Upper lobe of left lung (tissue), 6 donors: ENCODE measurements at regions not wholly inside any gene's neighbourhood (a gene's known extent, or its start where the extent isn't known, plus 50 kb on each side); places are given as distances from the start of the nearest gene placed in this dataset.

Experiments used
- ATAC-seq, 2 donors: fragments of 200-7000 bp; cut with Tn5 transposase; one replicate each; pipeline ENCODE4 v1.9.1; 2022; ENCODE audit warnings: mild to moderate bottlenecking in 2 of 2, moderate library complexity in 2 of 2; ENCODE audit not compliant: low FRiP score in 2 of 2
- DNase-seq, 2 donors: peaks; one replicate each; pipeline ENCODE4 v3.0.0-alpha.2; 2019 to 2020
- H3K27ac ChIP-seq, 4 donors: fragments of 200-600 bp; sonication (generic); one replicate each; pipeline ENCODE4 v1.5.1; 2016 to 2019
- H3K27me3 ChIP-seq, 4 donors: fragments of 200-600 bp; sonication (generic); one replicate each; pipeline ENCODE4 v1.5.1; 2017 to 2019
- H3K36me3 ChIP-seq, 4 donors: fragments of 200-600 bp; sonication (generic); one replicate each; pipeline ENCODE4 v1.5.1; 2016 to 2019
- H3K4me1 ChIP-seq, 4 donors: fragments of 200-600 bp; sonication (generic); one replicate each; pipeline ENCODE4 v1.5.1; 2018 to 2019
- H3K4me3 ChIP-seq, 4 donors: fragments of 200-600 bp; sonication (generic); one replicate each; pipeline ENCODE4 v1.5.1; 2017 to 2019; ENCODE audit warnings: mild to moderate bottlenecking in 2 of 4, moderate library complexity in 1 of 4
- H3K9me3 ChIP-seq, 4 donors: fragments of 200-600 bp; sonication (generic); one replicate each; pipeline ENCODE4 v1.5.1; 2018 to 2019
- EP300 ChIP-seq, 4 donors: sonication (generic); formaldehyde crosslinking; IDR thresholded peaks; one replicate each; pipeline ENCODE4 v1.5.1; 2017; ENCODE audit warnings: antibody characterized with exemption in 4 of 4, control low read depth in 2 of 4
- POLR2A ChIP-seq, 4 donors: fragments of 450-650 bp; IDR thresholded peaks; one replicate each; pipeline ENCODE4 v1.5.1; 2016 to 2017; ENCODE audit warnings: antibody characterized with exemption in 4 of 4, mild to moderate bottlenecking in 2 of 4
- POLR2AphosphoS5 ChIP-seq, 2 donors: sonication (generic); formaldehyde crosslinking; IDR thresholded peaks; one replicate each; pipeline ENCODE4 v1.5.1; 2017; ENCODE audit warnings: antibody characterized with exemption in 2 of 2
- WGBS, 2 donors: methylation state at CpG; one replicate each; pipeline ENCODE4 v1.1.5; 2017 to 2018; 5-methylcytosine and 5-hydroxymethylcytosine counted together
- TF ChIP-seq, protein P1 (sequence below), 6 experiments: fragments of 450-650 bp in 4 of 6; fragments of 200-600 bp in 2 of 6; sonication (generic) in 2 of 6; IDR thresholded peaks; one replicate each; pipeline ENCODE4 v1.5.1; 2016 to 2019; ENCODE audit warnings: antibody characterized with exemption in 6 of 6
- donor health status: DM: no; HTN: no; CAD: no; lungs with moderate emphysema.
- donor health status: DM: no; HTN: yes; CAD: no; lungs with severe emphysema.

DNA sequence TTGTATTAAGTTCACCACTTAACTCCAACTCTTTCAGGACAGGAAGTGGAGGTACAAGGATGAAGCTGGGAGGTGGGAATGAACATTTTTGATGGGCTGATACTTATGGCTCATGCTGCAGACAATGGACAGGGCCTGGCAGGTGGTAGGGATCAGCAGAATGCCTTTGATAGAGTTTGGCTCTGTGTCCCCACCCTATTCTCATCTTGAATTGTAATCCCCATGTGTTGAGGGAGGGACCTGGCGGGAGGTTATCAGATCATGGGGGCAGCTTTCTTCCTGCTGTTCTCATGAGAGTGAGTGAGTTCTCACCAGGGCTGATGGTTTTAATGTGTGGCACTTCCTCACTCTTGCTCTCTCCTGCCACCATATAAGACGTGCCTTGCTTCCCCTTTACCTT, 87.3 kb upstream of the PRLR start:
- TF ChIP-seq POLR2AphosphoS5 (IDR thresholded peaks at IDR 0.05) (no peak), EP300 (IDR thresholded peaks at IDR 0.05) (no peak)
- H3K36me3 ChIP-seq, result no peaks in the 10 kb centered on the region
- no peak overlapping the region for H3K27ac ChIP-seq
- DNase-seq, result no peak
- no peaks in the 10 kb centered on the region for H3K4me1 ChIP-seq
- no peaks in the 10 kb centered on the region for H3K27me3 ChIP-seq
- no peak for ATAC-seq
- no peaks in the 10 kb centered on the region for H3K9me3 ChIP-seq
- WGBS, 2 donors, result 82 to 94% methylated on average over 2 of the region's 2 CpGs
- no peak overlapping the region for H3K4me3 ChIP-seq

DNA sequence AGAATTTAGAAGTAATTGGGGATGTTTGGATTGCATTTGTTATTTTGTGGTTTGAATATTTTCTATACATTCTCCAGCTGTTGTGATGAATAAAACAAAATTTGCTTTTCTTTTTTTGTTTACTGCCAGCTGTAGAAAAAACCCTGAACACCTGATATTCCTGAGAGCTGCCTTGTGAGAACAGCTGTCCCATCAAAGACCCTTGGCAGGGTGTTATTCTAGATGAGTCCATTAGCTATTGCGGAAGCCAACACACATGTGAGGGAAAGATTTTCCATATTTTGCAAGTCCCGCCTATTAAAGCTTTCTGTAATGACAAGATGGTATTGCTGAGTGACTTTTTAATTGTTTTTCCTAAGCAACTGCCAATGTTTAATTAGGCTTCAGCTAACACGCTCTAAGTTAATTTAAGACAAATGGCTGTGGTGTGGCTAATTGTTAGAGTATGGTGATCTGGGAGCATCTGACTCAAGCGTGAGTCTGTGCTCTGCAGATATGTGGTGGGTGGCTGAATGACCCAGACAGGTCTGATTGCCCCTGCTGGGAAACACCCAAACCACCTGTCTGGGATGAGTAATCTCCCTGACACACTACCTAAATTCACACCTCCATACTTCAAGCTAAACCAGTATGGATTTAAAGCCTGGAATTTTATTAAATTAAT, 86.5 kb upstream of the PRLR start:
- H3K4me3 ChIP-seq, result no peak overlapping the region
- H3K27ac ChIP-seq, result no peak overlapping the region
- H3K27me3 ChIP-seq, result no peaks in the 10 kb centered on the region
- H3K36me3 ChIP-seq, result no peaks in the 10 kb centered on the region
- DNase-seq (no peak), ATAC-seq (no peak)
- H3K9me3 ChIP-seq, result no peaks in the 10 kb centered on the region
- H3K4me1 ChIP-seq, result no peaks in the 10 kb centered on the region
- WGBS, 2 donors, result 93 to 94% methylated on average over 4 of the region's 4 CpGs
- TF ChIP-seq, protein P1, sequence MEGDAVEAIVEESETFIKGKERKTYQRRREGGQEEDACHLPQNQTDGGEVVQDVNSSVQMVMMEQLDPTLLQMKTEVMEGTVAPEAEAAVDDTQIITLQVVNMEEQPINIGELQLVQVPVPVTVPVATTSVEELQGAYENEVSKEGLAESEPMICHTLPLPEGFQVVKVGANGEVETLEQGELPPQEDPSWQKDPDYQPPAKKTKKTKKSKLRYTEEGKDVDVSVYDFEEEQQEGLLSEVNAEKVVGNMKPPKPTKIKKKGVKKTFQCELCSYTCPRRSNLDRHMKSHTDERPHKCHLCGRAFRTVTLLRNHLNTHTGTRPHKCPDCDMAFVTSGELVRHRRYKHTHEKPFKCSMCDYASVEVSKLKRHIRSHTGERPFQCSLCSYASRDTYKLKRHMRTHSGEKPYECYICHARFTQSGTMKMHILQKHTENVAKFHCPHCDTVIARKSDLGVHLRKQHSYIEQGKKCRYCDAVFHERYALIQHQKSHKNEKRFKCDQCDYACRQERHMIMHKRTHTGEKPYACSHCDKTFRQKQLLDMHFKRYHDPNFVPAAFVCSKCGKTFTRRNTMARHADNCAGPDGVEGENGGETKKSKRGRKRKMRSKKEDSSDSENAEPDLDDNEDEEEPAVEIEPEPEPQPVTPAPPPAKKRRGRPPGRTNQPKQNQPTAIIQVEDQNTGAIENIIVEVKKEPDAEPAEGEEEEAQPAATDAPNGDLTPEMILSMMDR (IDR thresholded peaks at IDR 0.05), result no peak
- no peak for TF ChIP-seq POLR2AphosphoS5 (IDR thresholded peaks at IDR 0.05)
- no peak for TF ChIP-seq EP300 (IDR thresholded peaks at IDR 0.05)
- TF ChIP-seq POLR2A (IDR thresholded peaks at IDR 0.05), result no peak

DNA sequence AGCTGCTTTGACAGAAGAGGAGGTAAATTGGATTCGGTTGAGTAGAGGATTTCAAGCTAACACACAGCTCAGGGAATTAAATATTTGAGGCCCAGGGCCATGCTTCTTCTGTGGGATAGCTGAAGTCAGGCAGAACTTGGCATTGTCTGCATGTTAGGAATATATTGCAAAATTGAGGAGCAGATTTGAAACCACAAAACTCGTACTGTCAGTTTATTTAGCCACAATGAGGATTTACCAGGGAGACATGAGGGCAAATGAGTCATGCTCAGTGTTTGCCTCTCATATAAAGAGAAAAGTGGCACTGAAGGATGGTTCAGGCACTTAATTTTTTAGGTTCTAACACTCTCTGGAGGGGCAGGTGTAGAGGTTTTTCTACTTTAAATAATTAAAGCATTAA, 83.0 kb upstream of the PRLR start:
- ATAC-seq (no peak), DNase-seq (no peak)
- H3K27ac ChIP-seq, result no peak overlapping the region

DNA sequence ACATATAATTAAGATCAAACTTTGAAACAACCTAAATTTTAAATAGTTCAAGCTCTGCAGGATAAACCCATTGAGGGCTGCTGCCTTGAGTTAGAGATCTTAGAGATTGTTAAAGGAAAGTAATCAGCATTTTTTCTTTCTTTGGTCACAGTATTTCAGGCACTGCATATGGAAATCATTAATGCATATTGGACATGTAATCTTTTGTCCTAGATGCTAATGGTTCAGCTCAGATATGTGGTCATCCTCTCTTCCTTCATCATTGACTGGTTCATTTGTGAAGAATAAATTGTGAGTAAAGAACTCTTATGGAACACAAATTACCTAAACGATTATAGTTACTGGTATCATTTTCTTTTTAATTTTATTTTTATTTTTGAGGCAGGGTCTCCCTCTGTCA, 82.0 kb upstream of the PRLR start:
- 91 to 97% methylated on average over 1 of the region's 1 CpG for WGBS, 2 donors

More for the DNA sequence above, 83.0 kb upstream of the PRLR start:
- Histone ChIP-seq H3K4me3 (no peak overlapping the region), H3K9me3 (no peaks in the 10 kb centered on the region), H3K4me1 (no peaks in the 10 kb centered on the region), H3K36me3 (no peaks in the 10 kb centered on the region), H3K27me3 (no peaks in the 10 kb centered on the region)
- 39 to 51% methylated on average over 2 of the region's 2 CpGs for WGBS, 2 donors
- TF ChIP-seq POLR2AphosphoS5 (IDR thresholded peaks at IDR 0.05), result no peak
- TF ChIP-seq, protein P1 (IDR thresholded peaks at IDR 0.05), result no peak
- TF ChIP-seq EP300 (IDR thresholded peaks at IDR 0.05), result no peak
- TF ChIP-seq POLR2A (IDR thresholded peaks at IDR 0.05), result no peak

DNA sequence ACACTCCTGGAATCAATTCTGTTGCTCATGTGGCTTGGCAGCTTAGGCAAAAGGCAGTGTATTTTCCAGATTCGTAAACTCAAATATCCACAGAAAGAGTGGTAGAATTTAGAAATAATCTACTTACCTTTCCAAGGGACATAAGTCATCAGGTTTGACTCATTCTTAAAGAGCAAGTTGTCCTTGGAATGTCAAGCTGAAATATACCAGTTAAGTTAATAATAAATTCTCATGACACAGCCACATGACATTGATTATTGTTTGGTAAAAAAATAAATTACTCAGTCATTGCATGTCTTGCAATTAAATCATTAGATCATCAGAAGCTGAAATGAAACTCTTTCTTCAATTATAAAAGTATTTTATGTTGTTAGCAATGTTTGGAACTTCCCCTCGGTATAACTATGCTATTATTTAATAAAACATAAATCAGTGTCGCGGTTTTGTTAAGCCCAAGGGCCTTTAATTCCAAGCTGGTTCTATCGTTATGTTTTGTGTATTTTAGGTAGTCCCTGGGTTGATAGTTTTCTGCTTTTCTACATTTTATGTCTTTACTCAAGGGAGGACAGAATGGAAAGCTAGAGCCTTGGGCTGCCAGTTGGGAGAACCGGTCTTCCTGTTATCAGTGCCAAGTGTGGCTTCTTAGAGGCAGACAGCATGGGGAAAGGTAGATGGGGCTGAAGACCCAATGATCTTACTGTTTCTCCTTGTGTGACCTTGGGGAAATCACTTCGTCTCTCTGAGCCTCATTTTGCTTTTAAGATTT, 79.3 kb upstream of the PRLR start:
- Histone ChIP-seq H3K4me1 (no peaks in the 10 kb centered on the region), H3K27ac (no peak overlapping the region), H3K9me3 (no peaks in the 10 kb centered on the region), H3K4me3 (no peak overlapping the region), H3K36me3 (no peaks in the 10 kb centered on the region), H3K27me3 (no peaks in the 10 kb centered on the region)
- 91 to 94% methylated on average over 7 of the region's 7 CpGs for WGBS, 2 donors
- no peak for DNase-seq
- TF ChIP-seq EP300 (IDR thresholded peaks at IDR 0.05), result no peak
- TF ChIP-seq, protein P1 (IDR thresholded peaks at IDR 0.05), result no peak
- TF ChIP-seq POLR2AphosphoS5 (IDR thresholded peaks at IDR 0.05), result no peak
- no peak for TF ChIP-seq POLR2A (IDR thresholded peaks at IDR 0.05)
- ATAC-seq, result no peak

More for the DNA sequence above, 82.0 kb upstream of the PRLR start:
- no peak for TF ChIP-seq POLR2A (IDR thresholded peaks at IDR 0.05)
- DNase-seq (no peak), ATAC-seq (no peak)
- Histone ChIP-seq H3K4me1 (no peaks in the 10 kb centered on the region), H3K36me3 (no peaks in the 10 kb centered on the region), H3K27me3 (no peaks in the 10 kb centered on the region), H3K4me3 (no peak overlapping the region), H3K27ac (no peak overlapping the region), H3K9me3 (no peaks in the 10 kb centered on the region)
